Tibial nerve (tissue), 4 donors: ENCODE measurements at regions not wholly inside any gene's neighbourhood (a gene's known extent, or its start where the extent isn't known, plus 50 kb on each side); places are given as distances from the start of the nearest gene placed in this dataset.

ENCODE experiments used
- DNase-seq, 2 donors: peaks; one replicate each; pipeline ENCODE4 v3.0.0-alpha.2; 2019; ENCODE audit warnings: low spot score in 2 of 2
- H3K27ac ChIP-seq, 4 donors: fragments of 200-600 bp; sonication (generic) in 3 of 4; one replicate each; pipeline ENCODE4 v1.5.1; 2017 to 2019; ENCODE audit warnings: mild to moderate bottlenecking in 1 of 4
- H3K27me3 ChIP-seq, 2 donors: fragments of 200-600 bp; sonication (generic) in 1 of 2; one replicate each; pipeline versions ENCODE4 v1.5.1 to v1.6.0; 2017 to 2019
- H3K36me3 ChIP-seq, 3 donors: fragments of 200-600 bp; sonication (generic); one replicate each; pipeline ENCODE4 v1.5.1; 2018 to 2019
- H3K4me1 ChIP-seq, 4 donors: fragments of 200-600 bp; sonication (generic) in 3 of 4; one replicate each; pipeline ENCODE4 v1.5.1; 2017 to 2019
- H3K4me3 ChIP-seq, 4 donors: fragments of 200-600 bp; sonication (generic) in 3 of 4; one replicate each; pipeline ENCODE4 v1.5.1; 2017 to 2019; ENCODE audit warnings: mild to moderate bottlenecking in 1 of 4, moderate library complexity in 1 of 4
- H3K9me3 ChIP-seq, 4 donors: fragments of 200-600 bp; sonication (generic) in 3 of 4; one replicate each; pipeline ENCODE4 v1.5.1; 2017 to 2019
- EP300 ChIP-seq, 2 donors: sonication (generic); formaldehyde crosslinking; IDR thresholded peaks; one replicate each; pipeline ENCODE4 v1.6.1; 2017; ENCODE audit warnings: antibody characterized with exemption in 2 of 2, mild to moderate bottlenecking in 1 of 2
- POLR2A ChIP-seq, 2 donors: fragments of 450-650 bp; IDR thresholded peaks; one replicate each; pipeline ENCODE4 v1.6.1; 2017; ENCODE audit warnings: antibody characterized with exemption in 2 of 2, mild to moderate bottlenecking in 2 of 2, moderate library complexity in 2 of 2
- WGBS, 2 donors: methylation state at CpG; one replicate each; pipeline ENCODE4 v1.1.5; 2018; 5-methylcytosine and 5-hydroxymethylcytosine counted together
- TF ChIP-seq, protein P1 (sequence below), 5 experiments: fragments of 200-600 bp in 3 of 5; fragments of 450-650 bp in 2 of 5; sonication (generic) in 3 of 5; IDR thresholded peaks; one replicate each; pipeline ENCODE4 v1.5.1; 2016 to 2019; ENCODE audit warnings: antibody characterized with exemption in 5 of 5, mild to moderate bottlenecking in 3 of 5, moderate library complexity in 2 of 5

DNA sequence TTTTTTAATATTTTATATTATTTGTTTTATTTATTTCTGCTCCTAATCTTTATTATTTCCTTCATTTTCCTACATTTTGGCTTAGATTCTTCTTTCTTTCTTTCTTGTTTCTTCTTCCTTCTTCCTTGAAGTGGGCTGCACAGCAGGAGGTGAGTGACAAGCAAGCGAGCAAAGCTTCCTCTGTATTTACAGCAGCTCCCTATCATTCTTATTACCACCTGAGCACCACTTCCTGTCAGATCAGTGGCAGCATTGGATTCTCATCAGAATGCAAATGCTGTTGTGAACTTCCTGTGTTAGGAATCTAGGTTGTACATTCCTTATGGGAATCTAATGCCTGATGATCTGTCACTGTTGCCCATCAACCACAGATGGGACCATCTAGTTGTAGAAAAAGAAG is 784.9 kb upstream of the LUZP2 start:
- H3K4me3 ChIP-seq, result no peak overlapping the region
- TF ChIP-seq, protein P1, sequence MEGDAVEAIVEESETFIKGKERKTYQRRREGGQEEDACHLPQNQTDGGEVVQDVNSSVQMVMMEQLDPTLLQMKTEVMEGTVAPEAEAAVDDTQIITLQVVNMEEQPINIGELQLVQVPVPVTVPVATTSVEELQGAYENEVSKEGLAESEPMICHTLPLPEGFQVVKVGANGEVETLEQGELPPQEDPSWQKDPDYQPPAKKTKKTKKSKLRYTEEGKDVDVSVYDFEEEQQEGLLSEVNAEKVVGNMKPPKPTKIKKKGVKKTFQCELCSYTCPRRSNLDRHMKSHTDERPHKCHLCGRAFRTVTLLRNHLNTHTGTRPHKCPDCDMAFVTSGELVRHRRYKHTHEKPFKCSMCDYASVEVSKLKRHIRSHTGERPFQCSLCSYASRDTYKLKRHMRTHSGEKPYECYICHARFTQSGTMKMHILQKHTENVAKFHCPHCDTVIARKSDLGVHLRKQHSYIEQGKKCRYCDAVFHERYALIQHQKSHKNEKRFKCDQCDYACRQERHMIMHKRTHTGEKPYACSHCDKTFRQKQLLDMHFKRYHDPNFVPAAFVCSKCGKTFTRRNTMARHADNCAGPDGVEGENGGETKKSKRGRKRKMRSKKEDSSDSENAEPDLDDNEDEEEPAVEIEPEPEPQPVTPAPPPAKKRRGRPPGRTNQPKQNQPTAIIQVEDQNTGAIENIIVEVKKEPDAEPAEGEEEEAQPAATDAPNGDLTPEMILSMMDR (IDR thresholded peaks at IDR 0.05), result no peak
- TF ChIP-seq POLR2A (IDR thresholded peaks at IDR 0.05) (no peak), EP300 (IDR thresholded peaks at IDR 0.05) (no peak)
- WGBS, 2 donors, result 67 to 78% methylated on average over 1 of the region's 1 CpG
- H3K9me3 ChIP-seq, result no peaks in the 10 kb centered on the region
- no peaks in the 10 kb centered on the region for H3K27me3 ChIP-seq
- H3K36me3 ChIP-seq, result no peaks in the 10 kb centered on the region
- no peak overlapping the region for H3K27ac ChIP-seq
- no peaks in the 10 kb centered on the region for H3K4me1 ChIP-seq
- DNase-seq, result no peak

GRCh38 chr11:23719016-23719415 is 777.8 kb upstream of the LUZP2 start:
- no peak overlapping the region for H3K27ac ChIP-seq
- no peaks in the 10 kb centered on the region for H3K27me3 ChIP-seq
- 91 to 94% methylated on average over 3 of the region's 3 CpGs for WGBS, 2 donors
- no peaks in the 10 kb centered on the region for H3K9me3 ChIP-seq
- TF ChIP-seq, protein P1 (IDR thresholded peaks at IDR 0.05), result no peak
- no peak for TF ChIP-seq POLR2A (IDR thresholded peaks at IDR 0.05)
- no peak for TF ChIP-seq EP300 (IDR thresholded peaks at IDR 0.05)
- no peak overlapping the region for H3K4me3 ChIP-seq
- H3K4me1 ChIP-seq, result no peaks in the 10 kb centered on the region
- H3K36me3 ChIP-seq, result no peaks in the 10 kb centered on the region
- DNase-seq, result no peak

GRCh38 chr11:23723861-23724260 is 773.0 kb upstream of the LUZP2 start:
- no peak for DNase-seq
- Histone ChIP-seq H3K4me1 (no peaks in the 10 kb centered on the region), H3K4me3 (no peak overlapping the region), H3K27ac (no peak overlapping the region), H3K27me3 (no peaks in the 10 kb centered on the region), H3K9me3 (no peaks in the 10 kb centered on the region), H3K36me3 (no peaks in the 10 kb centered on the region)
- 84 to 92% methylated on average over 1 of the region's 1 CpG for WGBS, 2 donors
- TF ChIP-seq, protein P1 (IDR thresholded peaks at IDR 0.05), result no peak
- TF ChIP-seq EP300 (IDR thresholded peaks at IDR 0.05), result no peak

DNA sequence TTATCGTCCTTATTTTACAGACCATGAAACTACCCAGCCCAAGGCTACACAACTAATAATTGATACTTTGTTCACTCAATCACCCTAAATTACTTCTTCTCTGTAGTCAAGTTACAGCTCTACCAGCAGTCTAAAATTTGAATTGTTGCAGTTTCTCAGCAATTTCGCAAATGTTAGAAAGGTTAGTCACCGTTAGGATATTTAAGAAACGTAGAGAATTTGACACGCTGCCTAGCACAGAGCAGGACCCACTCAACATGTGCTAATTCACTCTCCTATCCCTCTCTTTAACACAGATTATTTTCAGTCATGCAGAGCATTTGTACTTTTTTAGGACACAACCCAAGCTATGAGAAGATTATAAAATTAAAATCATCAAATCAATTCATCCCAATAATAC is 771.1 kb upstream of the LUZP2 start:
- no peak for DNase-seq
- WGBS, 2 donors, result 70 to 74% methylated on average over 5 of the region's 5 CpGs
- H3K4me3 ChIP-seq, result no peak overlapping the region
- H3K27me3 ChIP-seq, result no peaks in the 10 kb centered on the region
- no peaks in the 10 kb centered on the region for H3K4me1 ChIP-seq
- no peak overlapping the region for H3K27ac ChIP-seq
- H3K36me3 ChIP-seq, result no peaks in the 10 kb centered on the region
- H3K9me3 ChIP-seq, result no peaks in the 10 kb centered on the region
- TF ChIP-seq, protein P1 (IDR thresholded peaks at IDR 0.05), result no peak
- TF ChIP-seq EP300 (IDR thresholded peaks at IDR 0.05), result no peak
- TF ChIP-seq POLR2A (IDR thresholded peaks at IDR 0.05), result no peak

DNA sequence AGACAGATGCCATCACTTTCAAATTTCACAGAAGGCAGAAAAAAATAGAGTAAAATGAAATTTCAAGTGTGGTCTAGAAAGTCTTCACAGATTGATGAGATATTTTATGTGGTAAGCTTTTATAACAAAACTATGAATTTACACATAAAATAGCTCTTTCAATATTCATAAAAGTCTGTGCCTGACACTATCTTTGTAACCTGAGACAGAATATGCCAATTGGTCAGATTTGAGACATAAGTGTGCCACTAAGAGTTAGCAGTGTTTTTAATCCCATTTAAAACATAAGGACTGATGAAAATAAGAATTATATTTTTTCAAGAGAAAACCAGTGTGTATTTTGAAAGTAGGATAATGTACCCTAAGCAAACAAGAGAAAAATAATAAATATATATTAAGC is 769.5 kb upstream of the LUZP2 start:
- no peak overlapping the region for H3K27ac ChIP-seq
- H3K4me1 ChIP-seq, result no peaks in the 10 kb centered on the region
- H3K36me3 ChIP-seq, result no peaks in the 10 kb centered on the region
- TF ChIP-seq, protein P1 (IDR thresholded peaks at IDR 0.05), result no peak
- TF ChIP-seq EP300 (IDR thresholded peaks at IDR 0.05) (no peak), POLR2A (IDR thresholded peaks at IDR 0.05) (no peak)
- no peaks in the 10 kb centered on the region for H3K27me3 ChIP-seq
- no peak for DNase-seq
- H3K4me3 ChIP-seq, result no peak overlapping the region
- peaks cover 0 to 7% (median 0%) of the 10 kb centered on the region in 4 donors for H3K9me3 ChIP-seq
